Astrocyte (in vitro differentiated cells and primary cell): ENCODE measurements at regions not wholly inside any gene's neighbourhood (a gene's known extent, or its start where the extent isn't known, plus 50 kb on each side); places are given as distances from the start of the nearest gene placed in this dataset.

ENCODE experiments used
- EZH2 ChIP-seq: IDR thresholded peaks from 2 replicates; pipeline ENCODE4 v1.6.1; 2012; ENCODE audit warnings: mild to moderate bottlenecking, low read length, inconsistent platforms; ENCODE audit not compliant: insufficient read depth
- TF ChIP-seq, protein P1 (sequence below): IDR thresholded peaks from 2 replicates; pipeline ENCODE4 v1.5.1; 2011; ENCODE audit warnings: low read depth, mild to moderate bottlenecking, inconsistent platforms, low read length, moderate library complexity; ENCODE audit not compliant: insufficient read depth

DNA sequence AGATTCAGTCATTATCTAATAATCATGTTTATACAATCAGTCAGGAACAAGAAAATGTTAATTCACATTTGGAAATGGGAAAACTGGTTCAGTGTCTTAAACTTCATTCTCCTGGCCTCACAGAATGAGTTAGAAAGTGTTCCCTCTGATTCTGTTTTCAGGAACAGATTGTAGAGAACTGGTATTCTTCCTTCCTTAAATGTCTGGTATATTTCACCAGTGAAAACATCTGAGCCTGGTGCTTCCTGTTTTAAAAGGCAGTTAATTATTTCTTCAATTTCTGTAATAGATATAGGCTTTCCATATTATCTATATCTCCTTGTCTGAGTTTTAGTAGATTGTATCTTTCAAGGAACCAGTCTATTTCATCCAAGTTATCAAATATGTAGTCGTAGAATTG, 97.1 kb upstream of the TMEM168 start:
- TF ChIP-seq, protein P1, sequence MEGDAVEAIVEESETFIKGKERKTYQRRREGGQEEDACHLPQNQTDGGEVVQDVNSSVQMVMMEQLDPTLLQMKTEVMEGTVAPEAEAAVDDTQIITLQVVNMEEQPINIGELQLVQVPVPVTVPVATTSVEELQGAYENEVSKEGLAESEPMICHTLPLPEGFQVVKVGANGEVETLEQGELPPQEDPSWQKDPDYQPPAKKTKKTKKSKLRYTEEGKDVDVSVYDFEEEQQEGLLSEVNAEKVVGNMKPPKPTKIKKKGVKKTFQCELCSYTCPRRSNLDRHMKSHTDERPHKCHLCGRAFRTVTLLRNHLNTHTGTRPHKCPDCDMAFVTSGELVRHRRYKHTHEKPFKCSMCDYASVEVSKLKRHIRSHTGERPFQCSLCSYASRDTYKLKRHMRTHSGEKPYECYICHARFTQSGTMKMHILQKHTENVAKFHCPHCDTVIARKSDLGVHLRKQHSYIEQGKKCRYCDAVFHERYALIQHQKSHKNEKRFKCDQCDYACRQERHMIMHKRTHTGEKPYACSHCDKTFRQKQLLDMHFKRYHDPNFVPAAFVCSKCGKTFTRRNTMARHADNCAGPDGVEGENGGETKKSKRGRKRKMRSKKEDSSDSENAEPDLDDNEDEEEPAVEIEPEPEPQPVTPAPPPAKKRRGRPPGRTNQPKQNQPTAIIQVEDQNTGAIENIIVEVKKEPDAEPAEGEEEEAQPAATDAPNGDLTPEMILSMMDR: no peak
- no peak for TF ChIP-seq EZH2
